Neural cell (in vitro differentiated cells): ENCODE measurements at regions not wholly inside any gene's neighbourhood (a gene's known extent, or its start where the extent isn't known, plus 50 kb on each side); places are given as distances from the start of the nearest gene placed in this dataset.
"Not testable (repeated sequence)": the region's sequence is repeated elsewhere in the genome, so short reads cannot be mapped to it uniquely, and the experiment has no call there.

Experiments used
- H2AFZ ChIP-seq: fragments of 200-600, 300-800 bp; sonication (generic), shearing (Covaris generic); 2 replicates; pipeline ENCODE4 v1.6.0; 2014; ENCODE audit warnings: low read depth, mild to moderate bottlenecking, antibody characterized with exemption, low read length, moderate library complexity
- H3F3A ChIP-seq: fragments of 200-600 bp; shearing (Covaris generic); 2 replicates; pipeline ENCODE4 v1.6.1; 2016; ENCODE audit warnings: mild to moderate bottlenecking, moderate library complexity, mixed read lengths, antibody characterized with exemption, low read length; ENCODE audit not compliant: insufficient read depth, poor library complexity, severe bottlenecking
- H3K27ac ChIP-seq: fragments of 200-600, 300-800 bp; sonication (generic), shearing (Covaris generic); 2 replicates; pipeline ENCODE4 v1.5.1; 2014; ENCODE audit warnings: mild to moderate bottlenecking, low read length, moderate library complexity
- H3K27me3 ChIP-seq: fragments of 300-800, 200-600 bp; sonication (generic), shearing (Covaris generic); 2 replicates; pipeline ENCODE4 v1.6.0; 2014; ENCODE audit warnings: mild to moderate bottlenecking, low read depth, low read length, moderate library complexity; ENCODE audit not compliant: insufficient read depth
- H3K36me3 ChIP-seq: fragments of 300-800, 200-600 bp; sonication (generic), shearing (Covaris generic); 2 replicates; pipeline ENCODE4 v1.5.1; 2014; ENCODE audit warnings: mild to moderate bottlenecking, antibody characterized with exemption, low read length, moderate library complexity; ENCODE audit not compliant: insufficient read depth
- H3K4me2 ChIP-seq: fragments of 300-800, 200-600 bp; sonication (generic), shearing (Covaris generic); 2 replicates; pipeline ENCODE4 v1.6.0; 2014; ENCODE audit warnings: mild to moderate bottlenecking, low read length
- H3K4me3 ChIP-seq: fragments of 300-800, 200-600 bp; sonication (generic), shearing (Covaris generic); 2 replicates; pipeline ENCODE4 v1.5.1; 2014; ENCODE audit warnings: mild to moderate bottlenecking, low read length, moderate library complexity
- H3K79me2 ChIP-seq: fragments of 200-600 bp; shearing (Covaris generic); replicated peaks from 2 replicates; pipeline ENCODE4 v1.6.0; 2014; ENCODE audit warnings: mild to moderate bottlenecking, low read length, moderate library complexity; ENCODE audit not compliant: insufficient read depth
- H3K9ac ChIP-seq: fragments of 300-800, 200-600 bp; sonication (generic), shearing (Covaris generic); 2 replicates; pipeline ENCODE4 v1.6.1; 2016; ENCODE audit warnings: mild to moderate bottlenecking, low read length, mixed read lengths
- H3K9me2 ChIP-seq: fragments of 200-600 bp; shearing (Covaris generic); 2 replicates; pipeline ENCODE4 v1.6.1; 2016; ENCODE audit warnings: mild to moderate bottlenecking, low read length, mixed read lengths; ENCODE audit not compliant: insufficient read depth
- H3K9me3 ChIP-seq: fragments of 200-600, 300-800 bp; sonication (generic), shearing (Covaris generic); 2 replicates; pipeline ENCODE4 v1.6.1; 2016; ENCODE audit warnings: mild to moderate bottlenecking, mixed run types, low read length, moderate library complexity, mixed read lengths
- H4K20me1 ChIP-seq: fragments of 200-600 bp; shearing (Covaris generic); 2 replicates; pipeline ENCODE4 v1.6.1; 2016; ENCODE audit warnings: mild to moderate bottlenecking, mixed run types; ENCODE audit not compliant: insufficient read depth
- EP300 ChIP-seq: fragments of 450-650 bp; conservative IDR thresholded peaks from 2 replicates; pipeline ENCODE4 v1.6.1; 2014; ENCODE audit warnings: antibody characterized with exemption, mild to moderate bottlenecking, moderate library complexity; ENCODE audit not compliant: poor library complexity, severe bottlenecking
- EZH2 ChIP-seq: fragments of 200-600, 300-800 bp; shearing (Covaris generic), sonication (generic); IDR thresholded peaks from 2 replicates; pipeline ENCODE4 v1.6.1; 2014; ENCODE audit warnings: antibody characterized with exemption, low read length, borderline replicate concordance, mild to moderate bottlenecking; ENCODE audit not compliant: insufficient read depth, poor library complexity, severe bottlenecking
- MXI1 ChIP-seq: fragments of 450-650 bp; conservative IDR thresholded peaks from 2 replicates; pipeline ENCODE4 v1.6.1; 2014; ENCODE audit warnings: antibody characterized with exemption, mild to moderate bottlenecking; ENCODE audit not compliant: poor library complexity, severe bottlenecking
- POLR2AphosphoS5 ChIP-seq: IDR thresholded peaks from 2 replicates; pipeline ENCODE4 v1.6.1; 2012
- RAD21 ChIP-seq: fragments of 450-650 bp; conservative IDR thresholded peaks from 2 replicates; pipeline ENCODE4 v1.6.1; 2014; ENCODE audit warnings: antibody characterized with exemption, mild to moderate bottlenecking, moderate library complexity
- SMC3 ChIP-seq: fragments of 450-650 bp; conservative IDR thresholded peaks from 2 replicates; pipeline ENCODE4 v1.6.1; 2014; ENCODE audit warnings: antibody characterized with exemption, mild to moderate bottlenecking, moderate library complexity; ENCODE audit not compliant: poor library complexity
- TAF1 ChIP-seq: IDR thresholded peaks from 2 replicates; pipeline ENCODE4 v1.6.1; 2012; ENCODE audit warnings: low read depth
- TF ChIP-seq, protein P1 (sequence below): fragments of 450-650 bp; IDR thresholded peaks from 2 replicates; pipeline ENCODE4 v1.5.1; 2014; ENCODE audit warnings: antibody characterized with exemption, mild to moderate bottlenecking, moderate library complexity; ENCODE audit not compliant: poor library complexity, severe bottlenecking
- TF ChIP-seq, protein P2 (sequence below): IDR thresholded peaks from 2 replicates; pipeline ENCODE4 v1.6.1; 2012; ENCODE audit warnings: borderline replicate concordance

DNA sequence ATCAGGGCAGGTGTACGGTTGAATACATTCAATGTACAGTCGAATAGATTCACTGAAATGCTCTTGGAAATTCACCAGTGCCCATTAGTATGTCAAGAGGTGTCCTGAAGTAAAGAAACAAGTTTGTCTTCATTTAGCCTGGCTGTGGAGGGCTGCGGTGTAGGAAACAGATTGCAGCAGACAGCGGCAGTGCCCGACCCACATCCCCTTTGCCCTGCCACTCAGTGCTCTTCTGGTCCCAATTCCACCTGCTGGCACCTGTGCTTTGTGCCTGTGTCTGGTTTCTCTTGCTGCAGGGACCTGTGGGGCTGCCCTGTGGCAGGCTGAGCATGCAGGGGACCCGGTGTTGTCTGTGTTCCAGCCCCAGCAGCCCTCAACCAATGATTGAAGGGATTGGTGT is 183.7 kb downstream of the RPS24 start:
- H2AFZ ChIP-seq: no peak overlapping the region
- H4K20me1 ChIP-seq: no peaks in the 10 kb centered on the region
- H3K9me3 ChIP-seq: no peaks in the 10 kb centered on the region
- no peaks in the 10 kb centered on the region for H3K9me2 ChIP-seq
- H3K9ac ChIP-seq: peak overlapping the region; percentile 86
- no peak overlapping the region for H3K4me2 ChIP-seq
- H3F3A ChIP-seq: peaks cover 3% of the 10 kb centered on the region
- TF ChIP-seq EZH2: no peak
- TF ChIP-seq POLR2AphosphoS5: no peak
- no peak for TF ChIP-seq RAD21
- TF ChIP-seq, protein P1, sequence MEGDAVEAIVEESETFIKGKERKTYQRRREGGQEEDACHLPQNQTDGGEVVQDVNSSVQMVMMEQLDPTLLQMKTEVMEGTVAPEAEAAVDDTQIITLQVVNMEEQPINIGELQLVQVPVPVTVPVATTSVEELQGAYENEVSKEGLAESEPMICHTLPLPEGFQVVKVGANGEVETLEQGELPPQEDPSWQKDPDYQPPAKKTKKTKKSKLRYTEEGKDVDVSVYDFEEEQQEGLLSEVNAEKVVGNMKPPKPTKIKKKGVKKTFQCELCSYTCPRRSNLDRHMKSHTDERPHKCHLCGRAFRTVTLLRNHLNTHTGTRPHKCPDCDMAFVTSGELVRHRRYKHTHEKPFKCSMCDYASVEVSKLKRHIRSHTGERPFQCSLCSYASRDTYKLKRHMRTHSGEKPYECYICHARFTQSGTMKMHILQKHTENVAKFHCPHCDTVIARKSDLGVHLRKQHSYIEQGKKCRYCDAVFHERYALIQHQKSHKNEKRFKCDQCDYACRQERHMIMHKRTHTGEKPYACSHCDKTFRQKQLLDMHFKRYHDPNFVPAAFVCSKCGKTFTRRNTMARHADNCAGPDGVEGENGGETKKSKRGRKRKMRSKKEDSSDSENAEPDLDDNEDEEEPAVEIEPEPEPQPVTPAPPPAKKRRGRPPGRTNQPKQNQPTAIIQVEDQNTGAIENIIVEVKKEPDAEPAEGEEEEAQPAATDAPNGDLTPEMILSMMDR: no peak
- TF ChIP-seq SMC3: no peak
- TF ChIP-seq MXI1: no peak
- no peak for TF ChIP-seq TAF1
- TF ChIP-seq EP300: no peak
- TF ChIP-seq, protein P2, sequence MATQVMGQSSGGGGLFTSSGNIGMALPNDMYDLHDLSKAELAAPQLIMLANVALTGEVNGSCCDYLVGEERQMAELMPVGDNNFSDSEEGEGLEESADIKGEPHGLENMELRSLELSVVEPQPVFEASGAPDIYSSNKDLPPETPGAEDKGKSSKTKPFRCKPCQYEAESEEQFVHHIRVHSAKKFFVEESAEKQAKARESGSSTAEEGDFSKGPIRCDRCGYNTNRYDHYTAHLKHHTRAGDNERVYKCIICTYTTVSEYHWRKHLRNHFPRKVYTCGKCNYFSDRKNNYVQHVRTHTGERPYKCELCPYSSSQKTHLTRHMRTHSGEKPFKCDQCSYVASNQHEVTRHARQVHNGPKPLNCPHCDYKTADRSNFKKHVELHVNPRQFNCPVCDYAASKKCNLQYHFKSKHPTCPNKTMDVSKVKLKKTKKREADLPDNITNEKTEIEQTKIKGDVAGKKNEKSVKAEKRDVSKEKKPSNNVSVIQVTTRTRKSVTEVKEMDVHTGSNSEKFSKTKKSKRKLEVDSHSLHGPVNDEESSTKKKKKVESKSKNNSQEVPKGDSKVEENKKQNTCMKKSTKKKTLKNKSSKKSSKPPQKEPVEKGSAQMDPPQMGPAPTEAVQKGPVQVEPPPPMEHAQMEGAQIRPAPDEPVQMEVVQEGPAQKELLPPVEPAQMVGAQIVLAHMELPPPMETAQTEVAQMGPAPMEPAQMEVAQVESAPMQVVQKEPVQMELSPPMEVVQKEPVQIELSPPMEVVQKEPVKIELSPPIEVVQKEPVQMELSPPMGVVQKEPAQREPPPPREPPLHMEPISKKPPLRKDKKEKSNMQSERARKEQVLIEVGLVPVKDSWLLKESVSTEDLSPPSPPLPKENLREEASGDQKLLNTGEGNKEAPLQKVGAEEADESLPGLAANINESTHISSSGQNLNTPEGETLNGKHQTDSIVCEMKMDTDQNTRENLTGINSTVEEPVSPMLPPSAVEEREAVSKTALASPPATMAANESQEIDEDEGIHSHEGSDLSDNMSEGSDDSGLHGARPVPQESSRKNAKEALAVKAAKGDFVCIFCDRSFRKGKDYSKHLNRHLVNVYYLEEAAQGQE: no peak
- H3K36me3 ChIP-seq: no peaks in the 10 kb centered on the region
- H3K27ac ChIP-seq: peak overlapping the region; percentile 99
- H3K79me2 ChIP-seq: no peaks in the 10 kb centered on the region
- H3K4me3 ChIP-seq: peak overlapping the region; percentile 3
- no peaks in the 10 kb centered on the region for H3K27me3 ChIP-seq

DNA sequence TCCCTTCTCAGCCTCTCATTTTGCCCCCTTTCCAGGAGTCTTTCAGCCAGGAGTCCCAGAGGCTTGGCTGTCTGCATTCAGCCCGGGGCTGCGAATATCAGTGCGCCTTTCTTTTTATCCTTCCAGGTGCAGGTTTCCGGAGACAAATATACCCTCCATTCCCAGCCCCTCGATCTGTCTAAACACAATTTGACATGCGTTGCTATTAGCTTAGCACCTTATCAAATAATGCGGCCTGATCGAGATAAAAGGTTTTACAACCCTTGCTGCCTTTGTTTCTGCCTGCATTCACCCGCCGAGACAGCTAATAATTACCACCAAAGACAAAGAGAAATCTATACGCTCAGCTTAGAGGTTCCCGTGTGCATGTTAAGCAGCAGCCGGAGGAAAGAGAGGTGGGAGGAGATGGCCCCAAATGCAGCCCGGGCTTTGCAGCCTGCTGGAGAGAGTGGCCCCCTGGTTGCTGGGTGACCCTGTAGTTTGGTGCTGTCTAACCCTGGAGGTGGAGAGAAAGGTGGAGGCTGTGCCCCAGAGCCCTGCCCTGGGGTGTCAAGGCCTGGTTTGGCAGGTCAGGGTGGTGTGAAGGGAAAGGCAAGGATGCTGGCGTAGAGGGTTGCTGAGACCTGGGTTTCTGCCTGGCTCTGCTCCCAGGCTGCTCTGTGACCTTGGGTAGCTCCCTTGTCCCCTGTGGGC is 185.3 kb downstream of the RPS24 start:
- Histone ChIP-seq H3K9ac (peak overlapping the region; percentile 86), H3K79me2 (no peaks in the 10 kb centered on the region), H3K4me3 (peak overlapping the region; percentile 48), H3K4me2 (no peak overlapping the region), H3F3A (peaks cover 3% of the 10 kb centered on the region), H3K27ac (peak overlapping the region; percentile 99), H2AFZ (peak overlapping the region; percentile 7), H3K9me2 (no peaks in the 10 kb centered on the region), H3K9me3 (no peaks in the 10 kb centered on the region), H4K20me1 (no peaks in the 10 kb centered on the region), H3K27me3 (no peaks in the 10 kb centered on the region), H3K36me3 (no peaks in the 10 kb centered on the region)
- TF ChIP-seq RAD21 (peak; percentile 49), SMC3 (peak; percentile 31), POLR2AphosphoS5 (peak; percentile 58), MXI1 (no peak), TAF1 (no peak), EP300 (peak; percentile 39)
- TF ChIP-seq, protein P2: peak; percentile 59
- TF ChIP-seq, protein P1: peak; percentile 10

DNA sequence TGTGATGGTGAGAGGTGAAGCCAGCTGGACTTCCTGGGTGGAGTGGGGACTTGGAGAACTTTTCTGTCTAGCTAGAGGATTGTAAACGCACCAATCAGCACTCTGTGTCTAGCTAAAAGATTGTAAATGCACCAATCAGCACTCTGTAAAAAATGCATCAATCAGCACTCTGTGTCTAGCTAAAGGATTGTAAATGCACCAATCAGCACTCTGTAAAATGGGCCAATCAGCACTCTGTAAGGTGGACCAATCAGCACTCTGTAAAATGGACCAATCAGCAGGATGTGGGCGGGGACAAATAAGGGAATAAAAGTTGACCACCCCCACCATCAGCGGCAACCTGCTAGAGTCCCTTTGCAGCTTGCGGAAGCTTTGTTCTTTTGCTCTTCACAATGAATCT is 185.9 kb downstream of the RPS24 start:
- not testable (repeated sequence) for H3K9me3 ChIP-seq, H3F3A ChIP-seq, H2AFZ ChIP-seq, H3K9me2 ChIP-seq, H3K27me3 ChIP-seq, H3K4me3 ChIP-seq, H3K79me2 ChIP-seq, H3K36me3 ChIP-seq, H3K4me2 ChIP-seq, H4K20me1 ChIP-seq
- H3K9ac ChIP-seq: peak overlapping the region; percentile 86
- H3K27ac ChIP-seq: peak overlapping the region; percentile 99
